ENCODE measurements at regions not wholly inside any gene's neighbourhood (a gene's known extent, or its start where the extent isn't known, plus 50 kb on each side); places are given as distances from the start of the nearest gene placed in this dataset.

GRCh38 chr2:2574401-2575180 lies 243.5 kb upstream of the MYT1L start:
- no peak overlapping the region for H3K4me2 ChIP-seq
- H3K9me2 ChIP-seq (ENCODE audit: insufficient read depth) = no peaks in the 10 kb centered on the region
- no peaks in the 10 kb centered on the region; the same call in 1 of the 2 replicates for H4K20me1 ChIP-seq (ENCODE audit: insufficient read depth)
- no peaks in the 10 kb centered on the region for H3K36me3 ChIP-seq (ENCODE audit: low read depth)
- no peak for DNase-seq
- ChIA-PET CTCF (no interaction called here), POLR2A (ENCODE audit: unreplicated experiment) (no interaction called here)
- TF ChIP-seq CTCF (conservative IDR thresholded peaks at IDR 0.05) = no peak
- no peak for TF ChIP-seq EZH2 (IDR thresholded peaks at IDR 0.05; ENCODE audit: low read depth)
- H3K4me1 ChIP-seq (replicated peaks; ENCODE audit: insufficient read depth) = no peaks in the 10 kb centered on the region
- H3K27ac ChIP-seq = no peak overlapping the region
- no TSS peak for BruUV-seq (replicated peaks)
- intact Hi-C loops (cut with micrococcal nuclease; ENCODE audit: unreplicated experiment) = no loop called here
- no peaks in the 10 kb centered on the region for H3K79me2 ChIP-seq (ENCODE audit: low read depth)
- H2AFZ ChIP-seq = no peak overlapping the region
- peaks cover 10% of the 10 kb centered on the region; the same call in 1 of the 2 replicates for H3F3A ChIP-seq (ENCODE audit: insufficient read depth, low read depth)
- no peak overlapping the region for H3K4me3 ChIP-seq
- peaks cover 7% of the 10 kb centered on the region for H3K9me3 ChIP-seq (ENCODE audit: insufficient read depth, low read depth)
- H3K27me3 ChIP-seq (ENCODE audit: insufficient read depth, low read depth) = peaks cover 57% of the 10 kb centered on the region

- no peak for DNase-seq
- Histone ChIP-seq H3K79me2 (ENCODE audit: low read depth) (no peaks in the 10 kb centered on the region), H3K4me3 (no peak overlapping the region), H2AFZ (no peak overlapping the region), H3K9me2 (ENCODE audit: insufficient read depth) (no peaks in the 10 kb centered on the region), H4K20me1 (ENCODE audit: insufficient read depth) (no peaks in the 10 kb centered on the region; the same call in 1 of the 2 replicates), H3K27me3 (ENCODE audit: insufficient read depth, low read depth) (peaks cover 57% of the 10 kb centered on the region), H3F3A (ENCODE audit: insufficient read depth, low read depth) (peaks cover 10% of the 10 kb centered on the region; the same call in 1 of the 2 replicates), H3K9me3 (ENCODE audit: insufficient read depth, low read depth) (peaks cover 7% of the 10 kb centered on the region), H3K4me1 (replicated peaks; ENCODE audit: insufficient read depth) (no peaks in the 10 kb centered on the region), H3K27ac (no peak overlapping the region), H3K4me2 (no peak overlapping the region), H3K36me3 (ENCODE audit: low read depth) (no peaks in the 10 kb centered on the region)
- ChIA-PET POLR2A (ENCODE audit: unreplicated experiment) (no interaction called here), CTCF (no interaction called here)
- intact Hi-C loops (cut with micrococcal nuclease; ENCODE audit: unreplicated experiment) = no loop called here
- no TSS peak for BruUV-seq (replicated peaks)
- TF ChIP-seq CTCF (conservative IDR thresholded peaks at IDR 0.05) (no peak), EZH2 (IDR thresholded peaks at IDR 0.05; ENCODE audit: low read depth) (no peak)
These were observed 242.7 kb upstream of the MYT1L start for GRCh38 chr2:2573658-2574293.

GRCh38 chr2:2573205-2573604 lies 242.1 kb upstream of the MYT1L start:
- Histone ChIP-seq H3K4me2 (no peak overlapping the region), H3K4me1 (replicated peaks; ENCODE audit: insufficient read depth) (no peaks in the 10 kb centered on the region), H3K36me3 (ENCODE audit: low read depth) (no peaks in the 10 kb centered on the region), H2AFZ (no peak overlapping the region), H3K9me3 (ENCODE audit: insufficient read depth, low read depth) (peaks cover 7% of the 10 kb centered on the region), H3K9me2 (ENCODE audit: insufficient read depth) (no peaks in the 10 kb centered on the region), H3K27me3 (ENCODE audit: insufficient read depth, low read depth) (peaks cover 57% of the 10 kb centered on the region), H4K20me1 (ENCODE audit: insufficient read depth) (no peaks in the 10 kb centered on the region; the same call in 1 of the 2 replicates), H3K27ac (no peak overlapping the region), H3K79me2 (ENCODE audit: low read depth) (no peaks in the 10 kb centered on the region), H3F3A (ENCODE audit: insufficient read depth, low read depth) (peaks cover 10% of the 10 kb centered on the region; the same call in 1 of the 2 replicates), H3K4me3 (no peak overlapping the region)
- ChIA-PET POLR2A (ENCODE audit: unreplicated experiment) (no interaction called here), CTCF (no interaction called here)
- intact Hi-C loops (cut with micrococcal nuclease; ENCODE audit: unreplicated experiment) = no loop called here
- TF ChIP-seq EZH2 (IDR thresholded peaks at IDR 0.05; ENCODE audit: low read depth) (no peak), CTCF (conservative IDR thresholded peaks at IDR 0.05) (no peak)
- no TSS peak for BruUV-seq (replicated peaks)
- DNase-seq = no peak

Measured in PC-9 (cell line).